ENCODE measurements at regions not wholly inside any gene's neighbourhood (a gene's known extent, or its start where the extent isn't known, plus 50 kb on each side); places are given as distances from the start of the nearest gene placed in this dataset.
"Not testable (repeated sequence)": the region's sequence is repeated elsewhere in the genome, so short reads cannot be mapped to it uniquely, and the experiment has no call there.

DNA sequence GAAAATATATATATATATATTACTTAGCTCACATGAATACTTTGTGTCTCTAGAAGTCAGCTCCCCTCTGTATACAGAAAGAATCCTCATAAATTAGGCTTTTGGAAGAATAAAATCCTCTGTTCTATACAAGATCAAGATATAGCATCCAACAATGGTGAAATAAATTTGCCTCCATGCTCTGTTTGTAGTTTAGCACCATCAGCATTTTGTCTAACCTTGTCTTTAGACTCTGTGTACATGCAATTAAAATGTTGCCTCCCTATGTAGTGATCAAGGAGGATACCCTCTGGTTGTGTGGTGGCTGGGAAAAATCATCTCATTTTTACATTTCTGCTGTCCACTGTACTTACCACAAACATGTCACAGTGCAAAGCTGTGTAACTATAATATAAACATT lies 189.7 kb downstream of the C7orf25 start:
- H3K27ac ChIP-seq (ENCODE audit: poor library complexity, severe bottlenecking): no peak overlapping the region
- no peak overlapping the region for H3K4me3 ChIP-seq (ENCODE audit: severe bottlenecking)
- DNase-seq (ENCODE audit: low spot score) (no peak), ATAC-seq (ENCODE audit: low read depth) (no peak)
- H3K9me3 ChIP-seq (ENCODE audit: severe bottlenecking): no peaks in the 10 kb centered on the region
- TF ChIP-seq, protein P1, sequence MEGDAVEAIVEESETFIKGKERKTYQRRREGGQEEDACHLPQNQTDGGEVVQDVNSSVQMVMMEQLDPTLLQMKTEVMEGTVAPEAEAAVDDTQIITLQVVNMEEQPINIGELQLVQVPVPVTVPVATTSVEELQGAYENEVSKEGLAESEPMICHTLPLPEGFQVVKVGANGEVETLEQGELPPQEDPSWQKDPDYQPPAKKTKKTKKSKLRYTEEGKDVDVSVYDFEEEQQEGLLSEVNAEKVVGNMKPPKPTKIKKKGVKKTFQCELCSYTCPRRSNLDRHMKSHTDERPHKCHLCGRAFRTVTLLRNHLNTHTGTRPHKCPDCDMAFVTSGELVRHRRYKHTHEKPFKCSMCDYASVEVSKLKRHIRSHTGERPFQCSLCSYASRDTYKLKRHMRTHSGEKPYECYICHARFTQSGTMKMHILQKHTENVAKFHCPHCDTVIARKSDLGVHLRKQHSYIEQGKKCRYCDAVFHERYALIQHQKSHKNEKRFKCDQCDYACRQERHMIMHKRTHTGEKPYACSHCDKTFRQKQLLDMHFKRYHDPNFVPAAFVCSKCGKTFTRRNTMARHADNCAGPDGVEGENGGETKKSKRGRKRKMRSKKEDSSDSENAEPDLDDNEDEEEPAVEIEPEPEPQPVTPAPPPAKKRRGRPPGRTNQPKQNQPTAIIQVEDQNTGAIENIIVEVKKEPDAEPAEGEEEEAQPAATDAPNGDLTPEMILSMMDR (IDR thresholded peaks at IDR 0.05; ENCODE audit: poor library complexity, severe bottlenecking): no peak
- H3K4me1 ChIP-seq (ENCODE audit: insufficient read depth, poor library complexity, severe bottlenecking): no peaks in the 10 kb centered on the region
- no peaks in the 10 kb centered on the region for H3K27me3 ChIP-seq (ENCODE audit: insufficient read depth, poor library complexity, severe bottlenecking)
- no peaks in the 10 kb centered on the region for H3K36me3 ChIP-seq (ENCODE audit: low read depth)

DNA sequence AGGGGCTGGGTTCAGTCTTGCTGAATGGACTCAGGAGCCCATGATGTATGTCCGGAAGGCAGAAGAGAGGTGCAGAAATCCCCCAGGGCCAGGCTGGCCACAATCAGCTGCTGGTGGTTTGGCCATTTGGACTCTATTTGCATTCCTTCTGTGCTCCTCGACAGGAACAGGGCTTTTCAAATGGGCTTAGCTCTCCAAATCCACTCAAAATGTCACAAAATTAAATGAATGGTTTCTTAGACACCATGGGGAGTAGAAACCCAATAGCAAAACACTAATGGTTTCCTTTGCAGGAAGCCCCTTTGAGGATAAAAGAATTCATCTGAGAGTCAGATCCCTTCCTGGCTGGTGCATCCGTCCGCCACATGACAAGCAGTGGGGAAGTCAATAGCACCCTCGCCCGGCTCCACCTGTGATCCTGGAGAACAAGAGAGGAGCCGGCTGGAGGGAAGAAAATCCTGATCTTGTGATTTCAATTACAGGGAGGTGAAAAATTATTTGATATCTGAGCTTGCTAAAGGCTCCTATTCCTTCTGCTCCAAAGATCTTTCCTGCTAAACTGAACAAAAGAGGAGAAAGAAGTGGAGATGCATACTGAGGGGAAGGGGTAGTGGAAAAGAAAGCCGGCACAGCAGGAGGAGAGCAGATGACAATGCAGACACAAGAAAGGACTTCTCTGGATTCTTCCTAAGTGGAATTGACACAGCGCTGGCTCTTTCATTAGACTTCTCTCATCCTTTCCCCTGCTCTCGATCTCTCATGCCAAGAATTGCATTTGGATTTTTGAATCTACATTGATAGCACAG lies 190.7 kb downstream of the C7orf25 start:
- ATAC-seq (ENCODE audit: low read depth): no peak
- H3K27ac ChIP-seq (ENCODE audit: poor library complexity, severe bottlenecking): no peak overlapping the region
- H3K36me3 ChIP-seq (ENCODE audit: low read depth): no peaks in the 10 kb centered on the region
- H3K4me1 ChIP-seq (ENCODE audit: insufficient read depth, poor library complexity, severe bottlenecking): no peaks in the 10 kb centered on the region
- DNase-seq (ENCODE audit: low spot score): no peak
- no peaks in the 10 kb centered on the region for H3K27me3 ChIP-seq (ENCODE audit: insufficient read depth, poor library complexity, severe bottlenecking)
- H3K9me3 ChIP-seq (ENCODE audit: severe bottlenecking): no peaks in the 10 kb centered on the region
- TF ChIP-seq, protein P1 (IDR thresholded peaks at IDR 0.05; ENCODE audit: poor library complexity, severe bottlenecking): no peak
- no peak overlapping the region for H3K4me3 ChIP-seq (ENCODE audit: severe bottlenecking)

DNA sequence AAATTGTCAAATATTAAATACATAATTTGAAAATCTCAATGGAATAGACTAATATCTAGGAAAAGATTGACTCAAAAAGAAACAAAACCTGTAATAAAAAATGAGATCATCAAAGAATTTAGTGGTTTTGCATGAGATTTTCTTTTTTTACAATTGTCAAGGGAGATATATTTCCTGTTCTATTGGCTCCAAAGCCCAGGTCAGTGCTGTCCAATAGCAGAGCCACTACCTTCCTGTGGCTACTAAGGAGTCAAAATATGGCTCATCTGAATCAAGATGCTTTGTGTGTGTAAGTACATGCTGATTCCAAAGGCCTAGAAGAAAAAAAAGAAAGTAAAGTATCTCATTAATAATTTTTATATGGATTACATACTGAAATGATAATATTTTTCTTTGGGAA lies 191.9 kb downstream of the C7orf25 start:
- DNase-seq (ENCODE audit: low spot score) (no peak), ATAC-seq (ENCODE audit: low read depth) (no peak)
- Histone ChIP-seq H3K36me3 (ENCODE audit: low read depth) (no peaks in the 10 kb centered on the region), H3K4me3 (ENCODE audit: severe bottlenecking) (no peak overlapping the region), H3K4me1 (ENCODE audit: insufficient read depth, poor library complexity, severe bottlenecking) (no peaks in the 10 kb centered on the region), H3K27ac (ENCODE audit: poor library complexity, severe bottlenecking) (no peak overlapping the region), H3K27me3 (ENCODE audit: insufficient read depth, poor library complexity, severe bottlenecking) (no peaks in the 10 kb centered on the region), H3K9me3 (ENCODE audit: severe bottlenecking) (no peaks in the 10 kb centered on the region)
- TF ChIP-seq, protein P1 (IDR thresholded peaks at IDR 0.05; ENCODE audit: poor library complexity, severe bottlenecking): no peak

DNA sequence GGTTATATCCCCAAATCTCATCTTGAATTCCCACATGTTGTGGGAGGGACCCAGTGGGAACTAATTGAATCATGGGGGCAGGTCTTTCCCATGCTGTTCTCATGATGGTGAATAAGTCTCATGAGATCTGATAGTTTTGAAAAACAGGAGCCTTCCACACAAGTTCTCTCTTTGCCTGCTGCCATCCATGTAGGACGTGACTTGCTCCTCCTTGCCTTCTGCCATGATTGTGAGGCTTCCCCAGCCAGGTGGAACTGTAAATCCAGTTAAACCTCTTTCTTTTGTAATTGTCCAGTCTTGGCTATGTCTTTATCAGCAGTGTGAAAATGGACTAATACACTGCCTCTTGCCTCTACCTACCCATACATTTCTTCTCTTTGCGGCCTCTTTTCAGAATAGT lies 193.4 kb downstream of the C7orf25 start:
- H3K4me3 ChIP-seq (ENCODE audit: severe bottlenecking); H3K27me3 ChIP-seq (ENCODE audit: insufficient read depth, poor library complexity, severe bottlenecking); H3K36me3 ChIP-seq (ENCODE audit: low read depth); H3K9me3 ChIP-seq (ENCODE audit: severe bottlenecking); H3K4me1 ChIP-seq (ENCODE audit: insufficient read depth, poor library complexity, severe bottlenecking); ATAC-seq (ENCODE audit: low read depth); DNase-seq (ENCODE audit: low spot score); H3K27ac ChIP-seq (ENCODE audit: poor library complexity, severe bottlenecking): not testable (repeated sequence)

DNA sequence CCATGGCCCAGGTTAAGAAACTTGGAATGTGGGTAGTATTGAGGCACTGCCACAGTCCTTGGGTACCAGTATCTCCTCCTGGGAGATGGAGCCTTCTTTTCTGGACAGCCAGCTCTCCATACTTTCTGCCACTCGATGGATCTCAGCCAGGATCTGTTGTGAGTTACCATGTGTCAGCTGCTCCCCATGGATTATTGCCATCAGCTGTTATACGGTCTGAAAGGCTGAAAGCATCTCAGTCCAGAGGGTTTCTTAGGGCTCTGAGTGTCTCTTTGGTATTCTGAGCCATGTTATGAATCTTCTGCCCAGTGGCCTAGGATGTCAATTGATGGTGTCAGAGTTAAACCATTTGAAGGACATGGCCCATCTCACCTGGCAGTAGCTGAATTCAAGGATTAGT lies 197.5 kb downstream of the C7orf25 start:
- H3K4me3 ChIP-seq (ENCODE audit: severe bottlenecking): no peak overlapping the region
- TF ChIP-seq, protein P1 (IDR thresholded peaks at IDR 0.05; ENCODE audit: poor library complexity, severe bottlenecking): no peak
- no peak overlapping the region for H3K27ac ChIP-seq (ENCODE audit: poor library complexity, severe bottlenecking)
- no peaks in the 10 kb centered on the region for H3K27me3 ChIP-seq (ENCODE audit: insufficient read depth, poor library complexity, severe bottlenecking)
- no peaks in the 10 kb centered on the region for H3K9me3 ChIP-seq (ENCODE audit: severe bottlenecking)
- DNase-seq (ENCODE audit: low spot score): no peak
- no peaks in the 10 kb centered on the region for H3K36me3 ChIP-seq (ENCODE audit: low read depth)
- no peak for ATAC-seq (ENCODE audit: low read depth)
- H3K4me1 ChIP-seq (ENCODE audit: insufficient read depth, poor library complexity, severe bottlenecking): no peaks in the 10 kb centered on the region

Data from RWPE2 (cell line).